SK-N-SH (cell line): ENCODE measurements at regions not wholly inside any gene's neighbourhood (a gene's known extent, or its start where the extent isn't known, plus 50 kb on each side); places are given as distances from the start of the nearest gene placed in this dataset.

Experiments used
- CTCF ChIA-PET: fragments of 300-600, 350-600 bp; formaldehyde crosslinking; extraction: SDS; loops from one replicate; lab custom pipeline; 2021; lab: Yijun Ruan, JAX
- POLR2A ChIA-PET: fragments of 350-600 bp; sonication (Branson Sonifier 250); formaldehyde crosslinking; extraction: SDS; loops from one replicate; lab custom pipeline; 2020; ENCODE audit warnings: antibody characterized with exemption, inconsistent platforms; lab: Yijun Ruan, JAX
- DNase-seq: peaks from one replicate; pipeline ENCODE4 v3.0.0; 2012
- H2AFZ ChIP-seq: fragments of 200-600 bp; sonication (generic); 2 replicates; pipeline ENCODE4 v1.8.1; 2016; ENCODE audit warnings: antibody characterized with exemption, mild to moderate bottlenecking, low read depth
- H3F3A ChIP-seq: fragments of 200-600 bp; sonication (generic); replicated peaks from 2 replicates; pipeline ENCODE3; 2016; ENCODE audit warnings: antibody characterized with exemption, mild to moderate bottlenecking; ENCODE audit not compliant: insufficient read depth
- H3K27ac ChIP-seq, 2 experiments: fragments of 200-500 bp in 1 of 2; fragments of 200-600 bp in 1 of 2; sonication (Bioruptor generic) in 1 of 2; sonication (generic), shearing (Covaris generic) in 1 of 2; 2 replicates each; pipeline versions ENCODE4 v1.5.1 to v1.6.1; 2014 to 2016; ENCODE audit warnings: low read depth in 2 of 2, inconsistent platforms in 1 of 2, low read length in 1 of 2, mild to moderate bottlenecking in 1 of 2, mixed read lengths in 1 of 2
- H3K27me3 ChIP-seq: fragments of 200-600 bp; sonication (generic), shearing (Covaris generic); 2 replicates; pipeline ENCODE4 v1.6.1; 2016; ENCODE audit warnings: mixed run types; ENCODE audit not compliant: insufficient read depth
- H3K36me3 ChIP-seq, 2 experiments: fragments of 200-500 bp in 1 of 2; fragments of 200-600 bp in 1 of 2; sonication (Bioruptor generic) in 1 of 2; sonication (generic) in 1 of 2; replicated peaks in 1 of 2; 2 replicates each; pipeline versions ENCODE3 to v1.5.1; 2014 to 2016; ENCODE audit warnings: low read length in 1 of 2, mild to moderate bottlenecking in 1 of 2; ENCODE audit not compliant: insufficient read depth in 2 of 2, control insufficient read depth in 1 of 2
- H3K4me1 ChIP-seq, 2 experiments: fragments of 200-500 bp in 1 of 2; fragments of 200-600 bp in 1 of 2; sonication (Bioruptor generic) in 1 of 2; sonication (generic), shearing (Covaris generic) in 1 of 2; 2 replicates each; pipeline versions ENCODE4 v1.5.1 to v1.6.1; 2014 to 2016; ENCODE audit warnings: low read depth in 1 of 2, low read length in 1 of 2, mixed run types in 1 of 2; ENCODE audit not compliant: insufficient read depth in 2 of 2, control insufficient read depth in 1 of 2
- H3K4me2 ChIP-seq: fragments of 200-600 bp; sonication (generic), shearing (Covaris generic); 2 replicates; pipeline ENCODE4 v1.6.1; 2017; ENCODE audit warnings: mixed run types
- H3K4me3 ChIP-seq, 2 experiments: fragments of 200-500 bp in 1 of 2; fragments of 200-600 bp in 1 of 2; sonication (Bioruptor generic) in 1 of 2; sonication (generic), shearing (Covaris generic) in 1 of 2; 2 replicates each; pipeline versions ENCODE4 v1.5.1 to v1.8.1; 2014 to 2016; ENCODE audit warnings: low read depth in 2 of 2, inconsistent platforms in 1 of 2, low read length in 1 of 2, mild to moderate bottlenecking in 1 of 2, mixed read lengths in 1 of 2, moderate library complexity in 1 of 2
- H3K79me2 ChIP-seq: fragments of 200-600 bp; sonication (generic); 2 replicates; pipeline ENCODE4 v1.8.1; 2017; ENCODE audit warnings: mild to moderate bottlenecking; ENCODE audit not compliant: insufficient read depth
- H3K9ac ChIP-seq: fragments of 200-600 bp; sonication (generic); 2 replicates; pipeline ENCODE4 v1.6.1; 2017; ENCODE audit warnings: mixed run types
- H3K9me2 ChIP-seq: fragments of 200-600 bp; sonication (generic); 2 replicates; pipeline ENCODE4 v1.6.1; 2017; ENCODE audit warnings: mixed run types
- H3K9me3 ChIP-seq: fragments of 200-600 bp; sonication (generic); 2 replicates; pipeline ENCODE4 v1.6.1; 2017; ENCODE audit warnings: mixed run types, mild to moderate bottlenecking, moderate library complexity
- H4K20me1 ChIP-seq: fragments of 200-600 bp; sonication (generic); 2 replicates; pipeline ENCODE4 v1.6.1; 2017; ENCODE audit warnings: mild to moderate bottlenecking, mixed run types; ENCODE audit not compliant: insufficient read depth
- EP300 ChIP-seq, 2 experiments: IDR thresholded peaks; 2 replicates each; pipeline versions ENCODE4 v1.4.0 to v1.6.1; 2012; ENCODE audit warnings: borderline replicate concordance in 1 of 2, low read depth in 1 of 2, low read length in 1 of 2
- FOXJ3 ChIP-seq: sonication (generic); formaldehyde crosslinking; IDR thresholded peaks from 2 replicates; pipeline ENCODE4 v1.5.1; 2020; ENCODE audit warnings: mild to moderate bottlenecking, missing genetic modification reagents
- GABPA ChIP-seq: IDR thresholded peaks from 2 replicates; pipeline ENCODE4 v1.4.0; 2012; ENCODE audit warnings: low read depth, mild to moderate bottlenecking
- GATA2 ChIP-seq: sonication (generic); formaldehyde crosslinking; IDR thresholded peaks from 2 replicates; pipeline ENCODE4 v1.5.0; 2020; ENCODE audit warnings: mild to moderate bottlenecking, missing genetic modification reagents
- IRF3 ChIP-seq: fragments of 150-350 bp; IDR thresholded peaks from 2 replicates; pipeline ENCODE4 v1.6.1; 2016; ENCODE audit warnings: mild to moderate bottlenecking, low read depth, low read length
- JUND ChIP-seq: IDR thresholded peaks from 2 replicates; pipeline ENCODE4 v1.4.0; 2012
- MEF2A ChIP-seq: IDR thresholded peaks from 2 replicates; pipeline ENCODE4 v1.4.0; 2012; ENCODE audit warnings: low read depth, borderline replicate concordance
- PBX3 ChIP-seq: IDR thresholded peaks from 2 replicates; pipeline ENCODE4; 2012
- POLR2AphosphoS5 ChIP-seq: IDR thresholded peaks from 2 replicates; pipeline ENCODE4 v1.6.1; 2012; ENCODE audit warnings: low read depth, low read length
- RAD21 ChIP-seq: IDR thresholded peaks from 2 replicates; pipeline ENCODE4 v1.6.1; 2012; ENCODE audit warnings: mild to moderate bottlenecking, low read length
- RXRA ChIP-seq: IDR thresholded peaks from 2 replicates; pipeline ENCODE4 v1.4.0; 2012; ENCODE audit warnings: low read depth, mild to moderate bottlenecking, borderline replicate concordance
- TCF12 ChIP-seq: IDR thresholded peaks from 2 replicates; pipeline ENCODE4 v1.4.0; 2012
- TEAD4 ChIP-seq: IDR thresholded peaks from 2 replicates; pipeline ENCODE4 v1.4.0; 2012; ENCODE audit warnings: mild to moderate bottlenecking, borderline replicate concordance; ENCODE audit not compliant: insufficient read depth
- USF2 ChIP-seq: fragments of 150-350 bp; IDR thresholded peaks from 2 replicates; pipeline ENCODE4 v1.6.1; 2017; ENCODE audit warnings: antibody characterized with exemption, low read length, low read depth, borderline replicate concordance
- WGBS: methylation state at CpG from one replicate; pipeline ENCODE4 v1.1.6; 2017; ENCODE audit warnings: low lambda C conversion rate; 5-methylcytosine and 5-hydroxymethylcytosine counted together
- TF ChIP-seq, protein P1 (sequence below): fragments of 200-600 bp; sonication (generic); IDR thresholded peaks from 2 replicates; pipeline ENCODE4 v1.6.1; 2017; ENCODE audit warnings: antibody characterized with exemption, mild to moderate bottlenecking, moderate library complexity
- TF ChIP-seq, protein P2 (sequence below): IDR thresholded peaks from 2 replicates; pipeline ENCODE4 v1.4.0; 2012; ENCODE audit warnings: low read depth, borderline replicate concordance
- TF ChIP-seq, protein P3 (sequence below): IDR thresholded peaks from 2 replicates; pipeline ENCODE4 v1.6.1; 2012; ENCODE audit warnings: mild to moderate bottlenecking, low read depth, low read length, moderate library complexity

DNA sequence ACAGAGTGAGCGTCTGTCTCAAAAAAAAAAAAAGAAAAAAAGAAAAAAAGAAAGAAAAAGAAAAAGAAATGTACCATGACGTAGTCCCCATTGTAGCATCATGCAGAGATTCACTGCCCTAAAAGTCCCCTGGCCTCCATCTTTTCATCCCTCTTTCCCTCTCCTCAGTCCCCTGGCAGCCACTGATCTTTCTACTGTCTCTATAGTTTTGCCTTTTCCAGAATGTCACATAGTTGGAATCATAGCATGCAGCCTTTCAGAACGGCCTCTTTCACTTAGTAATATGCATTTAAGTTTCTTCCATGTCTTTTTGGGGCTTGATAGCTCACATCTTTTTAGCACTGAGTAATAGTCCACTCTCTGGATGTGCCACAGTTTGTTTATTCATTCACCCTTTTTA is 60.5 kb upstream of the NCOR2 start:
- Histone ChIP-seq H3K9me3 (no peaks in the 10 kb centered on the region), H3K27me3 (no peaks in the 10 kb centered on the region), H3K4me3 (no peak overlapping the region), H3K4me2 (no peak overlapping the region), H3K9me2 (no peaks in the 10 kb centered on the region), H3K79me2 (no peaks in the 10 kb centered on the region), H3K4me1 (peaks cover 0 to 17% of the 10 kb centered on the region in 2 experiments; a peak in 1 of 4 replicates), H4K20me1 (no peaks in the 10 kb centered on the region), H3F3A (no peaks in the 10 kb centered on the region), H3K9ac (no peak overlapping the region), H3K27ac (no peak overlapping the region), H3K36me3 (no peaks in the 10 kb centered on the region), H2AFZ (no peak overlapping the region)
- no peak for DNase-seq
- ChIA-PET CTCF (no interaction called here), POLR2A (no interaction called here)
- TF ChIP-seq GATA2 (no peak), RXRA (no peak), TEAD4 (no peak), EP300 (IDR thresholded peaks at IDR 0.05; ENCODE audit: borderline replicate concordance in 1 of 2, low read depth in 1 of 2, low read length in 1 of 2) (no peak), GABPA (no peak), PBX3 (no peak)
- TF ChIP-seq, protein P1, sequence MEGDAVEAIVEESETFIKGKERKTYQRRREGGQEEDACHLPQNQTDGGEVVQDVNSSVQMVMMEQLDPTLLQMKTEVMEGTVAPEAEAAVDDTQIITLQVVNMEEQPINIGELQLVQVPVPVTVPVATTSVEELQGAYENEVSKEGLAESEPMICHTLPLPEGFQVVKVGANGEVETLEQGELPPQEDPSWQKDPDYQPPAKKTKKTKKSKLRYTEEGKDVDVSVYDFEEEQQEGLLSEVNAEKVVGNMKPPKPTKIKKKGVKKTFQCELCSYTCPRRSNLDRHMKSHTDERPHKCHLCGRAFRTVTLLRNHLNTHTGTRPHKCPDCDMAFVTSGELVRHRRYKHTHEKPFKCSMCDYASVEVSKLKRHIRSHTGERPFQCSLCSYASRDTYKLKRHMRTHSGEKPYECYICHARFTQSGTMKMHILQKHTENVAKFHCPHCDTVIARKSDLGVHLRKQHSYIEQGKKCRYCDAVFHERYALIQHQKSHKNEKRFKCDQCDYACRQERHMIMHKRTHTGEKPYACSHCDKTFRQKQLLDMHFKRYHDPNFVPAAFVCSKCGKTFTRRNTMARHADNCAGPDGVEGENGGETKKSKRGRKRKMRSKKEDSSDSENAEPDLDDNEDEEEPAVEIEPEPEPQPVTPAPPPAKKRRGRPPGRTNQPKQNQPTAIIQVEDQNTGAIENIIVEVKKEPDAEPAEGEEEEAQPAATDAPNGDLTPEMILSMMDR, result no peak
- 94% methylated on average over 3 of the region's 3 CpGs for WGBS

DNA sequence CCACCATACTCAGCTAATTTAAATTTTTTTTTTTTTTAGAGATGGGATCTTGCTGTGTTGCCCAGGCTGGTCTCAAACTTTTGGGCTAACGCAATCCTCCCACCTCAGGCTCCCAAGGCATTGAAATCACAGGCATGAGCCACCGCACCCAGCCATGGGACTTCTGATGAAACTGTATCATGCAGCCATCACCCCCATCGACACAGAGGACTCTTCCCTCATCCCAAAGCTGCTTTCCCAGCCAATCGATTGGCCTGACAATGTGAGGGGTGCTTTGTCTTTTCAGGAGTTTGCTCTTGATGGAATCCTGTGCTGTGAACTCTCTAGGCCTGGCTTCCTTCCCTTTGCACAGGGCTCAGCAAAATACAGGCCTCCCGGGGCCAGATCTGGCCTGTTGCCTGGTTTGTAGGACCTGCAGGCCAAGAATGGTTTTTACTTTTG is 59.6 kb upstream of the NCOR2 start:
- Histone ChIP-seq H3F3A (no peaks in the 10 kb centered on the region), H3K9ac (no peak overlapping the region), H3K9me2 (no peaks in the 10 kb centered on the region), H4K20me1 (no peaks in the 10 kb centered on the region), H3K27me3 (no peaks in the 10 kb centered on the region), H3K79me2 (no peaks in the 10 kb centered on the region), H2AFZ (no peak overlapping the region), H3K4me3 (no peak overlapping the region), H3K4me1 (peaks cover 0 to 9% of the 10 kb centered on the region in 2 experiments; a peak in 1 of 4 replicates), H3K4me2 (no peak overlapping the region), H3K27ac (no peak overlapping the region), H3K9me3 (no peaks in the 10 kb centered on the region), H3K36me3 (no peaks in the 10 kb centered on the region)
- DNase-seq, result no peak
- 81% methylated on average over 5 of the region's 5 CpGs for WGBS
- TF ChIP-seq IRF3 (no peak), PBX3 (no peak), POLR2AphosphoS5 (no peak), JUND (no peak), MEF2A (no peak), GATA2 (no peak), RAD21 (no peak), FOXJ3 (CRISPR knock-in tag) (no peak), USF2 (no peak), TCF12 (no peak), EP300 (IDR thresholded peaks at IDR 0.05; ENCODE audit: borderline replicate concordance in 1 of 2, low read depth in 1 of 2, low read length in 1 of 2) (no peak)
- TF ChIP-seq, protein P2, sequence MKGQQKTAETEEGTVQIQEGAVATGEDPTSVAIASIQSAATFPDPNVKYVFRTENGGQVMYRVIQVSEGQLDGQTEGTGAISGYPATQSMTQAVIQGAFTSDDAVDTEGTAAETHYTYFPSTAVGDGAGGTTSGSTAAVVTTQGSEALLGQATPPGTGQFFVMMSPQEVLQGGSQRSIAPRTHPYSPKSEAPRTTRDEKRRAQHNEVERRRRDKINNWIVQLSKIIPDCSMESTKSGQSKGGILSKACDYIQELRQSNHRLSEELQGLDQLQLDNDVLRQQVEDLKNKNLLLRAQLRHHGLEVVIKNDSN, result no peak
- TF ChIP-seq, protein P3, sequence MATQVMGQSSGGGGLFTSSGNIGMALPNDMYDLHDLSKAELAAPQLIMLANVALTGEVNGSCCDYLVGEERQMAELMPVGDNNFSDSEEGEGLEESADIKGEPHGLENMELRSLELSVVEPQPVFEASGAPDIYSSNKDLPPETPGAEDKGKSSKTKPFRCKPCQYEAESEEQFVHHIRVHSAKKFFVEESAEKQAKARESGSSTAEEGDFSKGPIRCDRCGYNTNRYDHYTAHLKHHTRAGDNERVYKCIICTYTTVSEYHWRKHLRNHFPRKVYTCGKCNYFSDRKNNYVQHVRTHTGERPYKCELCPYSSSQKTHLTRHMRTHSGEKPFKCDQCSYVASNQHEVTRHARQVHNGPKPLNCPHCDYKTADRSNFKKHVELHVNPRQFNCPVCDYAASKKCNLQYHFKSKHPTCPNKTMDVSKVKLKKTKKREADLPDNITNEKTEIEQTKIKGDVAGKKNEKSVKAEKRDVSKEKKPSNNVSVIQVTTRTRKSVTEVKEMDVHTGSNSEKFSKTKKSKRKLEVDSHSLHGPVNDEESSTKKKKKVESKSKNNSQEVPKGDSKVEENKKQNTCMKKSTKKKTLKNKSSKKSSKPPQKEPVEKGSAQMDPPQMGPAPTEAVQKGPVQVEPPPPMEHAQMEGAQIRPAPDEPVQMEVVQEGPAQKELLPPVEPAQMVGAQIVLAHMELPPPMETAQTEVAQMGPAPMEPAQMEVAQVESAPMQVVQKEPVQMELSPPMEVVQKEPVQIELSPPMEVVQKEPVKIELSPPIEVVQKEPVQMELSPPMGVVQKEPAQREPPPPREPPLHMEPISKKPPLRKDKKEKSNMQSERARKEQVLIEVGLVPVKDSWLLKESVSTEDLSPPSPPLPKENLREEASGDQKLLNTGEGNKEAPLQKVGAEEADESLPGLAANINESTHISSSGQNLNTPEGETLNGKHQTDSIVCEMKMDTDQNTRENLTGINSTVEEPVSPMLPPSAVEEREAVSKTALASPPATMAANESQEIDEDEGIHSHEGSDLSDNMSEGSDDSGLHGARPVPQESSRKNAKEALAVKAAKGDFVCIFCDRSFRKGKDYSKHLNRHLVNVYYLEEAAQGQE, result no peak
- POLR2A ChIA-PET, result no interaction called here
- CTCF ChIA-PET, result no interaction called here
